Esophagus squamous epithelium (tissue), 4 donors: ENCODE measurements at regions not wholly inside any gene's neighbourhood (a gene's known extent, or its start where the extent isn't known, plus 50 kb on each side); places are given as distances from the start of the nearest gene placed in this dataset.

Experiments
- CTCF ChIP-seq, 6 experiments: fragments of 450-650 bp in 4 of 6; fragments of 200-600 bp in 2 of 6; sonication (generic) in 2 of 6; IDR thresholded peaks; one replicate each; pipeline ENCODE4 v1.5.1; 2016 to 2019; ENCODE audit warnings: antibody characterized with exemption in 6 of 6, mild to moderate bottlenecking in 4 of 6, moderate library complexity in 4 of 6
- POLR2A ChIP-seq, 4 donors: fragments of 450-650 bp; IDR thresholded peaks; one replicate each; pipeline ENCODE4 v1.6.1; 2017; ENCODE audit warnings: antibody characterized with exemption in 4 of 4, mild to moderate bottlenecking in 4 of 4, moderate library complexity in 3 of 4

DNA sequence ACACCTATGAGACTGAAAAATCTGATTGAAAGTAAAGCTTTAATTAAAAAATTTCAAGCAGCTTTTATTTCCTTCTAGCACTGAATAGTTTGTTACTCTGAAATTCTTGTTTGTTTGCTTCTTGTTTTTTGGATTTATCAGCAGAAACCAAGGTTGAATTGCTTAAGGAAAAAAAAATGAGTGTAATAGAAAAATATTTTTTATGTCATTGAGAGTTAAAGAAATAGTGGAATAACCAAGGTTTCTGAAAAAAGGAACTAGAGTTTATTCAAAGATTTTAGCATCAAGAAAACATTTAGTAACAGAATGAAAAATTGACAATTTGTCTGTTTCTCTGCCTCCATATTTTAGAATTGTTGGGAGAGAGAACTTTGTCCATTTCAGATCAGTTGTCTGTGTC is 1852.2 kb downstream of the PCDH7 start:
- TF ChIP-seq CTCF (IDR thresholded peaks at IDR 0.05) (no peak), POLR2A (IDR thresholded peaks at IDR 0.05) (no peak)
